H1 (cell line): ENCODE measurements at regions not wholly inside any gene's neighbourhood (a gene's known extent, or its start where the extent isn't known, plus 50 kb on each side); places are given as distances from the start of the nearest gene placed in this dataset.

ENCODE experiments used
- BRCA1 ChIP-seq: IDR thresholded peaks from 2 replicates; pipeline ENCODE4 v1.6.1; 2012; ENCODE audit warnings: low read depth, low read length, improper control_type of control experiment
- CBX5 ChIP-seq: fragments of 300-800, 300-1000 bp; sonication (generic); IDR thresholded peaks from 2 replicates; pipeline ENCODE4 v1.7.1; 2016; ENCODE audit warnings: antibody characterized with exemption, low read length, low read depth
- PHF8 ChIP-seq: fragments of 200-600 bp; sonication (generic); conservative IDR thresholded peaks from 2 replicates; pipeline ENCODE4 v1.7.1; 2012; ENCODE audit warnings: low read depth, mild to moderate bottlenecking, inconsistent platforms, low read length, moderate library complexity
- RBBP5 ChIP-seq: IDR thresholded peaks from 2 replicates; pipeline ENCODE4 v1.7.1; 2012; ENCODE audit warnings: low read depth, mild to moderate bottlenecking, inconsistent platforms, low read length, moderate library complexity, borderline replicate concordance
- TF ChIP-seq, protein P1 (sequence below): fragments of 300-600 bp; sonication (generic); IDR thresholded peaks from 2 replicates; pipeline ENCODE4 v1.7.1; 2012; ENCODE audit warnings: low read length, moderate library complexity, mild to moderate bottlenecking, inconsistent platforms; ENCODE audit not compliant: insufficient replicate concordance

DNA sequence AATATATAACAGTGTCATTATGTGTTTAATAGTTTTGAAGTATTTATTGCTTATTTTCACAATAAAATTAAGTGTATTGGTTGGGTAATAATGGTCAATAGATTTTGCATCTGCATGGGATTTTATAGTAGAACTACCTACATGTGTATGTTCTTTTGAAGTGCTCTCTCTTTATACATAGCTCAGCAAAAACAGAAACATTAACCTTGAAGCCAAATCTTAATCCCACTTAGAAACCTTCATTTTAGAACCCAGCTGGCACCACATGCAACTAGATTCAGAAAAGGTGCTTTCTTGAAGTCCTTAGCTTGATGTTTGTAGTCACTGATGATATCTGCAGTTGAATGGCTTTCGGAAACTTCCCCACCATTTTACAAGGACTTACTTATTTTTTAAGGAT lies 146.9 kb upstream of the IL12A start (continued):
- no peak for TF ChIP-seq BRCA1
- no peak for TF ChIP-seq RBBP5
- no peak for TF ChIP-seq PHF8
- TF ChIP-seq, protein P1, sequence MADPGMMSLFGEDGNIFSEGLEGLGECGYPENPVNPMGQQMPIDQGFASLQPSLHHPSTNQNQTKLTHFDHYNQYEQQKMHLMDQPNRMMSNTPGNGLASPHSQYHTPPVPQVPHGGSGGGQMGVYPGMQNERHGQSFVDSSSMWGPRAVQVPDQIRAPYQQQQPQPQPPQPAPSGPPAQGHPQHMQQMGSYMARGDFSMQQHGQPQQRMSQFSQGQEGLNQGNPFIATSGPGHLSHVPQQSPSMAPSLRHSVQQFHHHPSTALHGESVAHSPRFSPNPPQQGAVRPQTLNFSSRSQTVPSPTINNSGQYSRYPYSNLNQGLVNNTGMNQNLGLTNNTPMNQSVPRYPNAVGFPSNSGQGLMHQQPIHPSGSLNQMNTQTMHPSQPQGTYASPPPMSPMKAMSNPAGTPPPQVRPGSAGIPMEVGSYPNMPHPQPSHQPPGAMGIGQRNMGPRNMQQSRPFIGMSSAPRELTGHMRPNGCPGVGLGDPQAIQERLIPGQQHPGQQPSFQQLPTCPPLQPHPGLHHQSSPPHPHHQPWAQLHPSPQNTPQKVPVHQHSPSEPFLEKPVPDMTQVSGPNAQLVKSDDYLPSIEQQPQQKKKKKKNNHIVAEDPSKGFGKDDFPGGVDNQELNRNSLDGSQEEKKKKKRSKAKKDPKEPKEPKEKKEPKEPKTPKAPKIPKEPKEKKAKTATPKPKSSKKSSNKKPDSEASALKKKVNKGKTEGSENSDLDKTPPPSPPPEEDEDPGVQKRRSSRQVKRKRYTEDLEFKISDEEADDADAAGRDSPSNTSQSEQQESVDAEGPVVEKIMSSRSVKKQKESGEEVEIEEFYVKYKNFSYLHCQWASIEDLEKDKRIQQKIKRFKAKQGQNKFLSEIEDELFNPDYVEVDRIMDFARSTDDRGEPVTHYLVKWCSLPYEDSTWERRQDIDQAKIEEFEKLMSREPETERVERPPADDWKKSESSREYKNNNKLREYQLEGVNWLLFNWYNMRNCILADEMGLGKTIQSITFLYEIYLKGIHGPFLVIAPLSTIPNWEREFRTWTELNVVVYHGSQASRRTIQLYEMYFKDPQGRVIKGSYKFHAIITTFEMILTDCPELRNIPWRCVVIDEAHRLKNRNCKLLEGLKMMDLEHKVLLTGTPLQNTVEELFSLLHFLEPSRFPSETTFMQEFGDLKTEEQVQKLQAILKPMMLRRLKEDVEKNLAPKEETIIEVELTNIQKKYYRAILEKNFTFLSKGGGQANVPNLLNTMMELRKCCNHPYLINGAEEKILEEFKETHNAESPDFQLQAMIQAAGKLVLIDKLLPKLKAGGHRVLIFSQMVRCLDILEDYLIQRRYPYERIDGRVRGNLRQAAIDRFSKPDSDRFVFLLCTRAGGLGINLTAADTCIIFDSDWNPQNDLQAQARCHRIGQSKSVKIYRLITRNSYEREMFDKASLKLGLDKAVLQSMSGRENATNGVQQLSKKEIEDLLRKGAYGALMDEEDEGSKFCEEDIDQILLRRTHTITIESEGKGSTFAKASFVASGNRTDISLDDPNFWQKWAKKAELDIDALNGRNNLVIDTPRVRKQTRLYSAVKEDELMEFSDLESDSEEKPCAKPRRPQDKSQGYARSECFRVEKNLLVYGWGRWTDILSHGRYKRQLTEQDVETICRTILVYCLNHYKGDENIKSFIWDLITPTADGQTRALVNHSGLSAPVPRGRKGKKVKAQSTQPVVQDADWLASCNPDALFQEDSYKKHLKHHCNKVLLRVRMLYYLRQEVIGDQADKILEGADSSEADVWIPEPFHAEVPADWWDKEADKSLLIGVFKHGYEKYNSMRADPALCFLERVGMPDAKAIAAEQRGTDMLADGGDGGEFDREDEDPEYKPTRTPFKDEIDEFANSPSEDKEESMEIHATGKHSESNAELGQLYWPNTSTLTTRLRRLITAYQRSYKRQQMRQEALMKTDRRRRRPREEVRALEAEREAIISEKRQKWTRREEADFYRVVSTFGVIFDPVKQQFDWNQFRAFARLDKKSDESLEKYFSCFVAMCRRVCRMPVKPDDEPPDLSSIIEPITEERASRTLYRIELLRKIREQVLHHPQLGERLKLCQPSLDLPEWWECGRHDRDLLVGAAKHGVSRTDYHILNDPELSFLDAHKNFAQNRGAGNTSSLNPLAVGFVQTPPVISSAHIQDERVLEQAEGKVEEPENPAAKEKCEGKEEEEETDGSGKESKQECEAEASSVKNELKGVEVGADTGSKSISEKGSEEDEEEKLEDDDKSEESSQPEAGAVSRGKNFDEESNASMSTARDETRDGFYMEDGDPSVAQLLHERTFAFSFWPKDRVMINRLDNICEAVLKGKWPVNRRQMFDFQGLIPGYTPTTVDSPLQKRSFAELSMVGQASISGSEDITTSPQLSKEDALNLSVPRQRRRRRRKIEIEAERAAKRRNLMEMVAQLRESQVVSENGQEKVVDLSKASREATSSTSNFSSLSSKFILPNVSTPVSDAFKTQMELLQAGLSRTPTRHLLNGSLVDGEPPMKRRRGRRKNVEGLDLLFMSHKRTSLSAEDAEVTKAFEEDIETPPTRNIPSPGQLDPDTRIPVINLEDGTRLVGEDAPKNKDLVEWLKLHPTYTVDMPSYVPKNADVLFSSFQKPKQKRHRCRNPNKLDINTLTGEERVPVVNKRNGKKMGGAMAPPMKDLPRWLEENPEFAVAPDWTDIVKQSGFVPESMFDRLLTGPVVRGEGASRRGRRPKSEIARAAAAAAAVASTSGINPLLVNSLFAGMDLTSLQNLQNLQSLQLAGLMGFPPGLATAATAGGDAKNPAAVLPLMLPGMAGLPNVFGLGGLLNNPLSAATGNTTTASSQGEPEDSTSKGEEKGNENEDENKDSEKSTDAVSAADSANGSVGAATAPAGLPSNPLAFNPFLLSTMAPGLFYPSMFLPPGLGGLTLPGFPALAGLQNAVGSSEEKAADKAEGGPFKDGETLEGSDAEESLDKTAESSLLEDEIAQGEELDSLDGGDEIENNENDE, result no peak
- no peak for TF ChIP-seq CBX5
- TF ChIP-seq, all 59 proteins: peak for 0
